H9 (cell line): ENCODE measurements at regions not wholly inside any gene's neighbourhood (a gene's known extent, or its start where the extent isn't known, plus 50 kb on each side); places are given as distances from the start of the nearest gene placed in this dataset.

Experiments used
- DNase-seq: peaks from one replicate; pipeline ENCODE4 v3.0.0-alpha.2; 2017
- H2AFZ ChIP-seq: one replicate; pipeline ENCODE4 v1.6.1; 2013; ENCODE audit warnings: mild to moderate bottlenecking, low read length, control low read depth, moderate library complexity
- H2AK5ac ChIP-seq: 2 replicates; pipeline ENCODE4 v1.6.1; 2013; ENCODE audit warnings: low read length, control low read depth, mixed read lengths; ENCODE audit not compliant: insufficient read length
- H2BK120ac ChIP-seq: one replicate; pipeline ENCODE4 v1.6.1; 2013; ENCODE audit warnings: low read depth, mild to moderate bottlenecking, low read length, control low read depth, inconsistent platforms; ENCODE audit not compliant: poor library complexity, severe bottlenecking
- H2BK12ac ChIP-seq: 2 replicates; pipeline ENCODE4 v1.6.1; 2013; ENCODE audit warnings: low read length, control low read depth, mixed read lengths, low read depth; ENCODE audit not compliant: insufficient read length
- H2BK15ac ChIP-seq: 2 replicates; pipeline ENCODE4 v1.6.1; 2013; ENCODE audit warnings: low read depth, low read length, control low read depth
- H2BK20ac ChIP-seq: one replicate; pipeline ENCODE4 v1.6.1; 2013; ENCODE audit warnings: low read depth, mild to moderate bottlenecking, low read length, control low read depth, inconsistent platforms; ENCODE audit not compliant: poor library complexity, severe bottlenecking
- H2BK5ac ChIP-seq: 2 replicates; pipeline ENCODE4 v1.6.1; 2013; ENCODE audit warnings: low read length, control low read depth, mixed read lengths; ENCODE audit not compliant: insufficient read length
- H3K14ac ChIP-seq: 2 replicates; pipeline ENCODE4 v1.6.1; 2013; ENCODE audit warnings: low read length, control low read depth; ENCODE audit not compliant: insufficient read depth
- H3K18ac ChIP-seq: 2 replicates; pipeline ENCODE4 v1.6.1; 2013; ENCODE audit warnings: low read depth, mild to moderate bottlenecking, mixed read lengths, low read length, control low read depth; ENCODE audit not compliant: insufficient read length
- H3K23ac ChIP-seq: 2 replicates; pipeline ENCODE4 v1.6.1; 2013; ENCODE audit warnings: low read length, control low read depth, mixed read lengths, low read depth; ENCODE audit not compliant: insufficient read length
- H3K23me2 ChIP-seq: 2 replicates; pipeline ENCODE4 v1.6.1; 2013; ENCODE audit warnings: low read depth, mild to moderate bottlenecking, mixed read lengths, low read length, control low read depth; ENCODE audit not compliant: insufficient read length, poor library complexity, severe bottlenecking
- H3K27ac ChIP-seq: 2 replicates; pipeline ENCODE4 v1.5.1; 2013; ENCODE audit warnings: low read length, control low read depth, mixed read lengths, low read depth; ENCODE audit not compliant: insufficient read length
- H3K27me3 ChIP-seq: 2 replicates; pipeline ENCODE4 v1.6.1; 2013; ENCODE audit warnings: low read length, control low read depth, inconsistent platforms; ENCODE audit not compliant: insufficient read depth
- H3K4ac ChIP-seq: 2 replicates; pipeline ENCODE4 v1.6.1; 2013; ENCODE audit warnings: low read depth, mild to moderate bottlenecking, control low read depth, inconsistent platforms, low read length, moderate library complexity
- H3K4me1 ChIP-seq: 2 replicates; pipeline ENCODE4 v1.6.1; 2013; ENCODE audit warnings: low read length, control low read depth, inconsistent platforms; ENCODE audit not compliant: insufficient read depth
- H3K4me2 ChIP-seq: 2 replicates; pipeline ENCODE4 v1.6.1; 2013; ENCODE audit warnings: low read length, control low read depth, mixed read lengths; ENCODE audit not compliant: insufficient read length, insufficient read depth
- H3K56ac ChIP-seq: 2 replicates; pipeline ENCODE4 v1.6.1; 2013; ENCODE audit warnings: low read depth, mild to moderate bottlenecking, mixed read lengths, low read length, control low read depth; ENCODE audit not compliant: insufficient read length
- H3K79me1 ChIP-seq: 2 replicates; pipeline ENCODE4 v1.6.1; 2013; ENCODE audit warnings: low read depth, mild to moderate bottlenecking, moderate library complexity, low read length, control low read depth, inconsistent platforms; ENCODE audit not compliant: insufficient read depth, poor library complexity, severe bottlenecking
- H3K79me2 ChIP-seq: 2 replicates; pipeline ENCODE4 v1.6.1; 2013; ENCODE audit warnings: low read length, control low read depth, inconsistent platforms; ENCODE audit not compliant: insufficient read depth
- H3K9ac ChIP-seq: 2 replicates; pipeline ENCODE4 v1.6.1; 2013; ENCODE audit warnings: low read length, control low read depth, mixed read lengths; ENCODE audit not compliant: insufficient read length; ENCODE audit errors: extremely low read depth
- H3K9me3 ChIP-seq: one replicate; pipeline ENCODE4 v1.6.1; 2013; ENCODE audit warnings: low read depth, low read length, inconsistent platforms; ENCODE audit not compliant: control insufficient read depth
- H3T11ph ChIP-seq: one replicate; pipeline ENCODE4 v1.6.1; 2013; ENCODE audit warnings: mild to moderate bottlenecking, low read length, control low read depth, inconsistent platforms
- H4K20me1 ChIP-seq: one replicate; pipeline ENCODE4 v1.6.1; 2013; ENCODE audit not compliant: control insufficient read depth, insufficient read length, insufficient read depth
- H4K5ac ChIP-seq: 2 replicates; pipeline ENCODE4 v1.6.1; 2013; ENCODE audit warnings: low read depth, mild to moderate bottlenecking, mixed read lengths, low read length, control low read depth; ENCODE audit not compliant: insufficient read length
- H4K8ac ChIP-seq: replicated peaks from 2 replicates; pipeline ENCODE4 v1.6.1; 2013; ENCODE audit warnings: low read length, control low read depth, mixed read lengths, low read depth; ENCODE audit not compliant: insufficient read length
- H4K91ac ChIP-seq: 2 replicates; pipeline ENCODE4 v1.6.1; 2013; ENCODE audit warnings: low read depth, mild to moderate bottlenecking, moderate library complexity, mixed read lengths, low read length, control low read depth; ENCODE audit not compliant: insufficient read length
- H3K27ac Mint-ChIP-seq, 3 experiments: 2 replicates in 2 of 3; 3 replicates in 1 of 3; pipeline ENCODE4 v1.8.0; 2020 to 2021; ENCODE audit warnings: mixed read lengths in 3 of 3, mild to moderate bottlenecking in 1 of 3, moderate library complexity in 1 of 3
- H3K27me3 Mint-ChIP-seq: 2 replicates; pipeline ENCODE4 v1.8.0; 2021; ENCODE audit warnings: low read depth, mild to moderate bottlenecking, moderate library complexity, mixed read lengths
- H3K36me3 Mint-ChIP-seq, 3 experiments: 2 replicates in 2 of 3; 3 replicates in 1 of 3; pipeline ENCODE4 v1.8.0; 2020 to 2021; ENCODE audit warnings: low read depth in 3 of 3, mixed read lengths in 3 of 3; ENCODE audit not compliant: insufficient read depth in 1 of 3
- H3K4me1 Mint-ChIP-seq, 2 experiments: 2 replicates each; pipeline ENCODE4 v1.8.0; 2020; ENCODE audit warnings: mixed read lengths in 2 of 2
- H3K4me3 Mint-ChIP-seq, 2 experiments: 2 replicates in 1 of 2; 3 replicates in 1 of 2; pipeline ENCODE4 v1.8.0; 2020 to 2021; ENCODE audit warnings: mild to moderate bottlenecking in 2 of 2, mixed read lengths in 2 of 2, moderate library complexity in 1 of 2
- H3K9me3 Mint-ChIP-seq, 2 experiments: 2 replicates in 1 of 2; 3 replicates in 1 of 2; pipeline ENCODE4 v1.8.0; 2020; ENCODE audit warnings: mild to moderate bottlenecking in 2 of 2, mixed read lengths in 2 of 2, moderate library complexity in 1 of 2
- CTCF ChIP-seq: fragments of 200-600 bp; sonication (generic); conservative IDR thresholded peaks from 3 replicates; pipeline ENCODE4 v1.8.0; 2021; ENCODE audit warnings: antibody characterized with exemption, mild to moderate bottlenecking
- WGBS: extraction: QIAGEN DNeasy Blood & Tissue Kit; methylation state at CpG from one replicate; pipeline ENCODE4 v1.1.7; 2013; ENCODE audit warnings: missing lambda C conversion rate, low lambda C conversion rate, mixed read lengths; ENCODE audit not compliant: insufficient read length; ENCODE audit errors: extremely low coverage; 5-methylcytosine and 5-hydroxymethylcytosine counted together

GRCh38 chr6:65790666-65791065 is 83.6 kb upstream of the EYS start:
- Histone ChIP-seq H3K18ac (no peak overlapping the region), H3K4me1 (no peaks in the 10 kb centered on the region), H4K20me1 (no peaks in the 10 kb centered on the region), H3T11ph (no peak overlapping the region), H3K23me2 (no peaks in the 10 kb centered on the region), H3K27ac (no peak overlapping the region), H3K9me3 (no peaks in the 10 kb centered on the region), H3K14ac (no peak overlapping the region), H2BK12ac (no peak overlapping the region), H2BK15ac (no peak overlapping the region), H3K56ac (no peak overlapping the region), H2BK20ac (no peak overlapping the region), H2AK5ac (no peak overlapping the region), H3K79me1 (no peaks in the 10 kb centered on the region), H4K5ac (no peak overlapping the region), H2AFZ (no peak overlapping the region), H3K4ac (no peak overlapping the region), H3K23ac (no peak overlapping the region), H3K4me2 (no peak overlapping the region), H4K8ac (no peak overlapping the region), H4K91ac (no peak overlapping the region), H3K9ac (no peak overlapping the region), H2BK5ac (no peak overlapping the region), H2BK120ac (no peak overlapping the region), H3K79me2 (no peaks in the 10 kb centered on the region), H3K27me3 (no peaks in the 10 kb centered on the region)
- WGBS, result no CpG with 5 or more reads among the region's 1 CpG
- DNase-seq, result no peak
- no peak overlapping the region for H3K27ac Mint-ChIP-seq
- peaks cover 0 to 2% (median 0%) of the 10 kb centered on the region in 3 experiments; a peak in 2 of 7 replicates for H3K36me3 Mint-ChIP-seq
- H3K27me3 Mint-ChIP-seq, result no peaks in the 10 kb centered on the region
- TF ChIP-seq CTCF, result no peak
- H3K4me1 Mint-ChIP-seq, result no peaks in the 10 kb centered on the region
- no peak overlapping the region for H3K4me3 Mint-ChIP-seq
- H3K9me3 Mint-ChIP-seq, result peaks cover 0 to 6% of the 10 kb centered on the region in 2 experiments; a peak in 3 of 5 replicates
